ENCODE measurements at regions not wholly inside any gene's neighbourhood (a gene's known extent, or its start where the extent isn't known, plus 50 kb on each side); places are given as distances from the start of the nearest gene placed in this dataset.

DNA sequence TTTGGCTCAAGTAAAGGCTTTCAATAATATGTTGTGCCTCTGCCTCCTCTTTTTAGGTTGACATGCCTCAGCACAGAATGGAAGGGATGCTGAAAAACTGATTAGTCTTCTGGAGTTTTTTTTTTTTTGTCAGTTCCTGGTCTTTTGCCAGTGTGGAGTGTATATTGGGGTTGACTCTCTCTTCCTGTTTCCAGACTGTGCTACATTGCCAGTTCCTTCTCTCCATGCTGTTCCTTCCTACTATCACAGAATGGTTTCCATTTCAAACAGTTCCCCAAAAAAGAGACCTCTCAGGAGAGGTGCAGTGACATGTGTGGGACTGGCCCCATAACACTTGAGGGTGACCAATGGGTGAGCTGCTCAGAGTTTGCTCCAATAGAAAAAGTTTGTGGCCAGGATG, 101.7 kb upstream of the ETV3 start:
- no peak for TF ChIP-seq CTCF (IDR thresholded peaks at IDR 0.05; ENCODE audit: insufficient read depth, low read depth, low read length, missing control alignments)
- no peak overlapping the region for H3K4me3 ChIP-seq (ENCODE audit: low read depth, low read length)
- DNase-seq (ENCODE audit: low read depth) = no peak

DNA sequence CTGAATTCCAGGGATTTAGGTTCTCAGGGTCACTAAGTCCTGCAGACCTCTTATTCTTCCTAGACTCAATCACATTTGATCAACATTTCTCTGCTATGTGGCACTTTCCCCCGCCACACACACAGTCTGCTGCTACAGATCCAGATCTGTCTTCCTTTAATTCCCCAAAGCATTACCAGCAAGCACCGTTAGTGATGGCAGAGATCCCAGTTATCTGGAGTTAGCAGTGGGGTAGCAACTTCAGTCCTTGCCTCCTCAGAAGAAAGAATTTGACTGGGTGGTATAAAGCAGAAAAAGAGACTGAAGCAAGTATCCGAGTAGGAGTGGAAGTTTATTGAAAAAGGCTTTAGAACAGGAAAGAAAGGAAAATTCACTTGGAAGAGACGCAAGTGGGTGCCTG, 100.4 kb upstream of the ETV3 start:
- TF ChIP-seq CTCF (IDR thresholded peaks at IDR 0.05; ENCODE audit: insufficient read depth, low read depth, low read length, missing control alignments) = no peak
- H3K4me3 ChIP-seq (ENCODE audit: low read depth, low read length) = no peak overlapping the region
- no peak for DNase-seq (ENCODE audit: low read depth)

GRCh38 chr1:157237981-157238380, 99.8 kb upstream of the ETV3 start:
- no peak for DNase-seq (ENCODE audit: low read depth)
- TF ChIP-seq CTCF (IDR thresholded peaks at IDR 0.05; ENCODE audit: insufficient read depth, low read depth, low read length, missing control alignments) = no peak
- H3K4me3 ChIP-seq (ENCODE audit: low read depth, low read length) = no peak overlapping the region

DNA sequence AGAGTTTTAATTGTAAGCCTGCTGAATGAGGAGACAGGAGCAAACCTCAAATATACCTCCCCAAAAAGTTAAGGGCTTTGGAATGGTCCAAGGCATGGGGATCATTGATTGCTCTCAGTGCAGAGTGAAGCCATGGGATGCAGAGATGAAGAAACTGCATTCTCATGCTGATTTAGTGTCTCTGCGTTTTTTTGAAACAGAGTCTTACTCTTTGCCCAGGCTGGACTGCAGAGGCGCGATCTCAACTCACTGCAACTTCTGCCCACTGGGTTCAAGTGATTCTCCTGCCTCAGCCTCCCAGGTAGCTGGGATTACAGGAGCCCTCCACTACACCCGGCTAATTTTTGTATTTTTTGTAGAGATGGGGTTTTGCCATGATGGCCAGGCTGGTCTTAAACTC, 99.3 kb upstream of the ETV3 start:
- no peak overlapping the region for H3K4me3 ChIP-seq (ENCODE audit: low read depth, low read length)
- DNase-seq (ENCODE audit: low read depth) = no peak
- TF ChIP-seq CTCF (IDR thresholded peaks at IDR 0.05; ENCODE audit: insufficient read depth, low read depth, low read length, missing control alignments) = no peak

- DNase-seq (ENCODE audit: low read depth) = no peak
Observed at GRCh38 chr1:157236072-157236471, 97.9 kb upstream of the ETV3 start.

GRCh38 chr1:157235307-157235706, 97.1 kb upstream of the ETV3 start:
- H3K4me3 ChIP-seq (ENCODE audit: low read depth, low read length) = no peak overlapping the region
- DNase-seq (ENCODE audit: low read depth) = no peak
- no peak for TF ChIP-seq CTCF (IDR thresholded peaks at IDR 0.05; ENCODE audit: insufficient read depth, low read depth, low read length, missing control alignments)

More at GRCh38 chr1:157236072-157236471, 97.9 kb upstream of the ETV3 start:
- H3K4me3 ChIP-seq (ENCODE audit: low read depth, low read length) = no peak overlapping the region
- TF ChIP-seq CTCF (IDR thresholded peaks at IDR 0.05; ENCODE audit: insufficient read depth, low read depth, low read length, missing control alignments) = no peak

- H3K4me3 ChIP-seq (ENCODE audit: low read depth, low read length) = no peak overlapping the region
- no peak for DNase-seq (ENCODE audit: low read depth)
- TF ChIP-seq CTCF (IDR thresholded peaks at IDR 0.05; ENCODE audit: insufficient read depth, low read depth, low read length, missing control alignments) = no peak
Observed at GRCh38 chr1:157234705-157235273, 96.6 kb upstream of the ETV3 start.

All from GM12865 (cell line).